NCI-H2196 (cell line): ENCODE measurements at regions not wholly inside any gene's neighbourhood (a gene's known extent, or its start where the extent isn't known, plus 50 kb on each side); places are given as distances from the start of the nearest gene placed in this dataset.
"Not testable (repeated sequence)": the region's sequence is repeated elsewhere in the genome, so short reads cannot be mapped to it uniquely, and the experiment has no call there.

Experiments used
- DNase-seq: peaks from one replicate; lab custom pipeline; 2025; ENCODE audit not compliant: unreplicated experiment; lab: John Stamatoyannopoulos, UW

DNA sequence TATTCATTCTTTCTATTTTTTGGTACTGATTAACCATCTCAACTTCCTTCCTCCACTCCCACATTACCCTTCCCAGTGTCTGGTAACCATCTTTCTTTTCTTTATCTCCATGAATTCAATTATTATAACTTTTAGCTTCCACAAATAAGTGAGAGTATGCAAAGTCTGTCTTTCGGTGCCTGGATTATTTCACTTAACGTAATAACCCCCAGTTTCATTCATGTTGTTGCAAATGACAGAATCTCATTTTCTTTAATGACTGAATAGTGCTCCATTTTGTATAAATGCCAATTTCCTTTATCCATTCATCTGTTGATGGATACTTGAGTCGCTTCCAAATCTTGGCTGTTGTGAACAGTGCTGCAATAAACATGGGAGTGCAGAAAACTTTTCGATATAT, 940.4 kb downstream of the GLUD2 start:
- no peak for DNase-seq

DNA sequence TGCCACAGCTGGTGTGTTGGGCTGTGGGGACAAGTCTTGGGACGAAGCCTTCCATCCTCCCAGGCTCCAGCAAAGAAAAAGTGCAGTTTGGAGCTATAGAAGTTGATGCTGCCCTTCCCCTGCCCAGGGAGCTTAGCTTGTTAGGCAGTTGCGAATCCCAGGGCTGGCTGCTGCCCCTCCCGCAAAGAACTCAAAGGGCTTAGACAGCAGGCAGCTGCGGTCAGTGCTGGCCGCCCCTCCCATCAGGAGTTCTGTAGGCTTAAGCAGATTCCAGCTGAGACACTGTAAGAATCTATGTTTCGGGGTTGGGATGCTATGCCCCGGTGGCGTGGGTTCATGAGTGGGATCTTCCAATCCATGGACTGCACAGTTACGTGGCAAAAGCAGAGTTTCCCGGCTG, 956.7 kb downstream of the GLUD2 start:
- no peak for DNase-seq

DNA sequence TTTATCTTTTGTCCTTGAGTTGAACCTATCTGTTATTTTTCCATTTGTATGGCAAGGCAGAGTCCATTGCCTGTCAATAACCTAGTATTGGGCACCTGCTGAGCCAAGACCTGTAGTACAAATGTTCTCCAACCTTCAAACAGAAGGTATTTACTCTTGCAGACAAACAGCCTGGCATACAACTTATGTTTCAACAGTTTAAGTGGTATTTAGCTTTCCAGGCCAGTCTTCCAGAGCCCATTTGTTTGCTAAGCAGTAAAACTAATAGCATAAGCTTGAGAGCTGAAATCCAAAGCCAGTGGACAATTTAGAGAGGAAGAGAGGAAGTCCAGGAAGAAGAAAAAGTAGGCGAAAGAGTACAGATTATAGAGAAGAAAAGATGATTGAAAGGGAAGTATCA, 979.3 kb downstream of the GLUD2 start:
- DNase-seq, result no peak

DNA sequence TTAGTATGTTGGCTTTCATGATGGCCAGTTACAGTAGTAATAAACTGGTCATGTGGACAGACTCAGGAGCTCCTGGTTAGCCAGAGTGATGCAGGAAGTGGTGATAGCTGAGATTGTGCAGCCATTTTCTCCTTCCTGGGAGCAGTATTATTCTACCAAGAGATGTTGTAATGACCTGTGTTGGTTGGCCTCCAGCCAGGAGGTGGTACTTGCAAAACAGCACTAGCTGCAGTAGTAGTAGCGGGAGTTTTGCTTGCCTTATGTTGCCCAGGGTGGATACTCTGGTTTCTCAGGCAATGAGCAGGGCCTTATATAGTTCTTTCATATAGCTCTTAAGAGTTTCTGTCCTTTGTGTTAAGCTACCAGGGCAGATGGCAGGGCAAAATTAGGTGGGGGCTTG, 998.8 kb downstream of the GLUD2 start:
- DNase-seq, result no peak

DNA sequence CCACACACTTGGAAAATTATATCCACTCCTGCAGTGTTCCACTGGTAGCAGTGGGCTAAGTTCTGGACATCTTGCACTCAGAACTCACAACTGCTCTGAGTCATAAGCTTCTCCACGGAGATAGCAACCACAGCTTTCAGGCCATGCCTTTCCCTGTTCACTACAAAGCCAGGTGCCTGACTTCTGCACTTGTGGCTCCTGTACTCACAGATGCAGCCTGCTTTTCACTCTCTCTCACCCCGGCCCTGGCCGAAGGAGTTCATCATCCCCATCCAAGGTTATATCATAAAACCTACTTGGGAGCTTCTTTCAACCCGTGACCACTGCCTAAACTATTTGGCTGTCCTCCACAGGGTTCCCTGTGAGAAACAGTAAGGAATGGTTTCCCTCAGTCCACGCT, 999.4 kb downstream of the GLUD2 start:
- DNase-seq, result no peak

DNA sequence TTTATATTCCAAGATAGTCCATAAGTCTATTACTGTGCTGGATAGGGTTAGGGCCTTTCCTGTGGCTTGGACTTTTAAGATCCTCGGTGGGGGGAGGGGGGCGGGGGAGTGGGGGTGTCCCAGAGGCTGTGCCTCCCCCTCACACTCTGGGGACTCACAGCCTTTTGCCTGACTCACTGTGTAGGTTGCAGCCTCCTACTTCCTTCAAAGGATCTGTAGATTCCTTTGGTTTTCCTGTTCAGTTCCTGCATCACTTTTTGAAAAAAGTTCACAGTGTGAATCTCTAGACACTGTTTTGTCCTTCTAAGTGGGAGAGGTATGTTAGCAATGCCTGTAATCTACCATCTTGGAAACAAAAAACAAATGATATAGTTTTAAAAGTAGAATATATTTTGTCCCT, 999.9 kb downstream of the GLUD2 start:
- DNase-seq, result no peak

DNA sequence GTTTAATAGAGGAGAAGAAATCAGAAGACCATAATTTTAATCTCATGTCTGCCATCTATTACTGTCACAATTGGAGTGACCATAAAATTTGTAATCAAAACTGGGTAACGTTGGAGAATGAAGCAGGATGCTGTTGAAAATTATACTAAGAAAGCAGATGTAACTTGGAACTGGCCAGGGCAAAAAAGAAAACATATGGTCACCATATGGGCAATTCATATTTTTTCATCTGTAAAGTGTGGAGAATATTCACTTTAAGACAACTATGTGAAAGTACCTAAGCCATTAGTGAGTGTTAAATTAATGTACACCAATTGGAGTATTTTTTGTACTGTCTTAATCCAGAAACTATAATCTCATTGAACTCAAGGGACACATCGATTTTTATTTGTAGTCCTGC, 1008.0 kb downstream of the GLUD2 start:
- no peak for DNase-seq

DNA sequence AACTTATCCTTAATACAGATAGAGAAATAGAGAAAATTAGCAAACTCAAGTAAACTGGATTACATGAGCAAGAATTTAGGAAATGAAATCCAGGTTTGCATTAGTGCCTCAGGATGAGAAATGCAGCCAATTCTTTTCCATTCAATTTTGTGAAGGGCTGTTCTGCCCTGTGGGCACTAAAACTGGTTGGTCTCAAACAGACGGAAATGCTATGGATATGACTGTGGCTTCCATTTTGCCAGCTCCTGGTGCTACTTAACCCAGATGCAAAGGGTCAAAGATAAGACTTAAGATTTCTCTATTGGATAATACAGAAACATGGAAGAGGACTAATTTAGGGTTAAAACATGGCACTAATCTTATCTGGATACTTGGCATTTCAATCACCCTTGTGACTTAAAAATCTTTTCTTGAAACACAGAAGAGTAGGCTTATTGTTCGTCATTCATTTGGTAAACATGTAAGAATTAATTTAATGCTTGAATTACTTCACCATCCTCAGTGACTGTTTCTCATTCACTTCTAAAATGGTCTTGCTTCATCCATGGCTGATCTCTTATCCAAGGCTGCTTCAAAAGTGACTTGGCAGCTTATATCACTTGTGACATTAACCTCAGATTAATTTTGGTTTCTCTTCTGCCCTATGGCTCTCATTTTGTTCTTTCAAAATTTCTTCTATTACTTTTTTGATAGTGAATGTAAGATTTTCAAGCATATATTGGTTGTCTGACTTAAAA, 1008.7 kb downstream of the GLUD2 start:
- DNase-seq, result no peak

DNA sequence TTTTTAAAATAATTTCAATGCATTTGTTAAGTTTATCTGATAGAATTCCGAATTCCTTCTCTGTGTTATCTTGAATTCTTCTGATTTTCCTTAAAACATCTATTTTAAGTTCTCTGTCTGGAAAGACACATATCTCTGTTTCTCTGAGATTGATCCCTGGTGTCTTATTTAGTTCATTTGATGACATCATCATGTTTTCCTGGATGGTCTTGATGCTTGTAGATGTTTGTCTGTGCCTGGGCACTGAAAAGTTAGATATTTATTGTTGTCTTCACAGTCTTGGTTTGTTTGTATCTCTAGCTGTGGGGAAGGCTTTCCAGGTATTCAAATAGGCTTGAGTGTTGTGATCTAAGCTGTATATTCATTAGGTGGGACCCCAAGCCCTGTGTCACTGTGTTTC, 1028.8 kb downstream of the GLUD2 start:
- DNase-seq, result no peak

DNA sequence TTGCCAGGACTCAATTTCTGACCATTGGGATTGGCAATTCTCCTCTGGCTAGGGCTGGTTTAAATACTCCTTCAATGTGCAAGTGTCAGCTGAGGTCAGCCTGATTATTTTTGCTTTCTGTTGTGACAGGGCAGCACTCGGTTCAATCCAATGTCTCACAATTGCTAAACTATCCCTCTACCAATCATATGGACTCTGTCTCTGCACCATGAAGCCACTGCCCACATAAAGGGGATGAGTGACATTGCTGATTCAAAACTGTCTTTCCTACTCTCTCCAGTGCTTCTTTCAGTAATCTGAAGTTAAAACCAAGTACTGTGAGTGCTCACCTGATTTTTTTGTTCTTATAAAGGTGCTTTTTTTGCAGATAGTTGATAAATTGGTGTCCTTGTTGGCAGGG, 1030.7 kb downstream of the GLUD2 start:
- DNase-seq, result no peak

DNA sequence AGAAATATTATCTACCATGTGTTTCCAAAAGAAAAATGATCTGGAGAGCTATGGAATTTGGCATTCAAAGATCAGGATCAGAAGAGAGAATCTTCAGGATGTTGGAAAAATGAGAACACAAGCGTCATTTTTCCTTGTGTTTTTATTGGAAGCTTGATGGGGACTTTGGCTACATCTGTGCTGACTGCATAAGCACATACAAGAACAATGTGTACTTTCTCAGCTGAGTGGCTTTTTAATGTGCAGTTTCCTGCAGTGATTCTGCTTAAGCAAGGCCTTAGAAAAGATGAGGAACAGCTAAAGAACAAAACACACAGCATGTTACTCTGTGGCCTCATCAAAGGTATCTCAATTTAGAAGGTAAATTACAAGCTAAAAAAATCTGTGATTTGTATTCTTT, 1039.9 kb downstream of the GLUD2 start:
- DNase-seq, result no peak

DNA sequence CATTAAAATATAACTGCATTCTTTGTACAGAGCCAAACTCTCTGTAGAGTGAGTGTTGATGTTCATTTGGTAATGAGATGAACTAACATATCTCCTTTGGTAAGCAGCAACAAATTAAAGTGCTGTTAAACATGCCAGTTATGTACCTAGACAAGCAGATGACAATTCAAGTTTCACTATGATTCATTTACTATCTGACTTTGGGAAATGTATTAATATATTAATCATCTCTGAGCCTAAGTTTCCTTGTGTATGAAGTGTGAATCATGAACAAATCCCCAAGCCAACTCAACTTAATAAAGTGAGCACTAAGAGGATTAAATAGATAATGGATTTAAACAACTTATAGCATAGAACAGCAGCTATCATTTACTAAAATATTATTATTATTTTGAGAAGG, 1044.2 kb downstream of the GLUD2 start:
- no peak for DNase-seq

DNA sequence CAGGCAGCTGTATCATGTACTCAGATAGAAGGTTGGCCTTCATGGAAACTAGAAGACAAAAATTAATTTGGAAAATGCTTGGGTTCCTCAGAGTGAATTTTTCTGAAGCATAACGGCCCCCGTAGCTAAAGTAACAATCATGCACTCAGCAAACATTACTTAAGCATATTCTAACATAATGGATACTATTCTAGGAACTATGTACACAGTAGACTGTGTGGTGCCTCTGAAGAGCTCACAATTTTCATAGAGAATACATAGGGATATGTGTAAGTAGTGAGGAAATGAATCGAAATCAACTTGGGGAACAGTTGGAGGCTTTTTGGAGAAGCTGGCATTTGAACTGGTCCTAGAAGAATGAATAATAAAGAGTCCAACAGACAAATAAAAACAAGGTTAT, 1045.0 kb downstream of the GLUD2 start:
- no peak for DNase-seq

DNA sequence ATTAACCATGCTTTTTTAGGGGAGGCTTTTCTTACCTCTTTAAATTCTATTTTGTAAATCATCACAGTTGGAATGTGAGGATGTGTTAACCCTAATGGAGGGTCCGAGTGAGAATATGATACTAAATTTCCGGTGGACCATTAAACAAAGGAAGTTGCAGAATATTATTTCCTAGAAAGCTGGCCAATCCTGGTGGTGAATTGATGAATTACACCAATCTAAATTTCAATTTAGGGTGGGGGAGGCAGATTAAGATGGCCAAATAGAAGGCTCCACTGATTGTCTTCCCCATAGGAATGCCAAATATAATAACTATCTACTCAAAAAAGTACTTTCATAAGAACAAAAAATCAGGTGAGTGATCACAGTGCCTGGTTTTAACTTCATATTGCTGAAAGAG, 1045.6 kb downstream of the GLUD2 start:
- DNase-seq, result no peak

DNA sequence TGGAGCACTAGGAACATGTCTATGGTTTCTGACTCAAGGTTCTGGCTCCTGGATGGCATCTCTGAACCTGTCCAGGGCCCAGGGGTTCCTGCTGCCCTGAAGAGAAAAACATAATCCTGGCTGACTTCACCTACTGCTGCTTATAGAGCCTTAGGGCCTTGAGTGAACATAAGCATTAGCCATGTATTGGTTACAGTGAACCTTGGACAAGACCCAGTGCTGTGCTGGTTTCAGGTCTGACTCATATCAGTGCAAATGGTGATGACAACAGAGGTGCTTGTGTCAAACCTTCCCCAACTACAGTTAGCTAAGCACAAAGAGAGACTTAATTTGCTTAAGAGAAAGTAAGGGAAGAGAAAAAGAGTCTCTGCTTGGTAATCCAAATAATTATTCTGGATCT, 1047.2 kb downstream of the GLUD2 start:
- DNase-seq, result no peak

DNA sequence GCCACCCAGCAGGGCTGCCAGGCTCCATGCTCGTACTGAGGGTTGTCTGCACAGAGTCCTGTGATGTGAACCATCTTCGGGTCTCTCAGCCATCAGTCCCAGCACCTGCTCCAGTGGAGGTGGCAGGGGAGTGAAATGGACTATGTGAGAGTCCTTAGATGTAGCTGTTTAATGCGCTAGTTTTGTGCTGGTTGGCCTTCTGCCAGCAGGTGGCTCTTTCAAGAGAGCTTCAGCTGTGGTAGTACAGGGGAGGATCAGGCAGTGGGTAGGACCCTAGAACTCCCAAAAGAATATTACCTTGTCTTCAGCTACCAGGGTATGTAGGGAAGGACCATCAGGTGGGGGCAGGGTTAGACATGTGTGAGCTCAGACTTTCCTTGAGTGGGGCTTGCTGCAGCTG, 1066.0 kb downstream of the GLUD2 start:
- no peak for DNase-seq

DNA sequence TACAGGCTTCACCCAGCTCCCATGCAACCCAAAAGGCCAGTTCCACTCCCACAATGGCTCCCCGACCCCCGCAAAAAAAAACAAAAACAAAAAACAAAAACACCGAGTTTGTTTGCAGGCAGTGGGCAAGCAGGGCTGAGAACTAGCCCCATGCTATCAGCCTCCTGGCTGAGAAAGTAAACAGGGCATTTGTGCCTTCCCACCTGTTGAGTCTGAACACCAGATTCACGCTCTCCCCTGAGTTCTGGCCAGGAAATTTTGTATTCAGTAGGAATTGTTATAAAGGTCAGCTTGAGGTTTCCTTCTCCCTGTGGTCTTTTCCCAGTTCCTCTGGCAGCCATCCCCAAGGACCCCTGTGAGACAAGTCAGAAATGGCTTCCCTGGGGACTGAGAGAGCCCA, 1066.5 kb downstream of the GLUD2 start:
- DNase-seq, result no peak

DNA sequence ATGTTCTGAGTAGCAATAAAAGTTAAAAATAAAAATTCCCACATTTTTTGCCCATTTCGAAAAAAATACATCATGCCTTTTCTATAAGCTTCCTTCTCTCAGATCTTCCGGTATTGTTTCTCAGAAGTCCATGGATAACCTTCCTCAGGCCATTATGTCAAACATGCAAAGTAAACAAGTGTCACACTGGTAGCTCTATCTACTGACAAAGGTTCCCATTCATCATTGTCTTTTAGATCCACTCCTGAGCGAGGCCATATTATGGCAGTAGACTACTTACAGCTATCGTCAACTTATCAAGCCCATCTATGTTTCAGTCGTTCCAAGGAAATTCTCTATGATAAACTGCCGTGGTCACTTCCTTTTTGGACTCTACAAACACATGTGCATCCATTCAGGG, 1068.2 kb downstream of the GLUD2 start:
- DNase-seq, result no peak

DNA sequence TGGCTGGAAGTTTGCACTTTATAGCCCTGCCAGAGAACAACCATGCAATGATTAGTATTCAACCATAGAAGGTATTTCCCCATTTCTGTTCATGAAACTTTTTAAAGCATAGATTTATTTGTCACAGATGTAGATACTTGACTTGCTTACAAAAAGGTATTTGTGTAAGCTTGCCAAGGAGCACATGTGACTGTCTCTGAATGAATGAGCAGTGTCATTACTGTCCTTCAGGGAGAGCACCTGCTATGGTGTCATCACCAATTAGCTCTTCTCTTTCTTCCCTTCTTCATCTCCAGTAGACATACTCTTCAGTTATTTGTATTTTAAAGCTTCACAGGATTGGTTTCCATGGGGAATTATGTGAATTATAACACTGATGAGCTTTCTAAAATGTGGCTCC, 1064.7 kb upstream of the GRIA3 start:
- DNase-seq, result no peak

DNA sequence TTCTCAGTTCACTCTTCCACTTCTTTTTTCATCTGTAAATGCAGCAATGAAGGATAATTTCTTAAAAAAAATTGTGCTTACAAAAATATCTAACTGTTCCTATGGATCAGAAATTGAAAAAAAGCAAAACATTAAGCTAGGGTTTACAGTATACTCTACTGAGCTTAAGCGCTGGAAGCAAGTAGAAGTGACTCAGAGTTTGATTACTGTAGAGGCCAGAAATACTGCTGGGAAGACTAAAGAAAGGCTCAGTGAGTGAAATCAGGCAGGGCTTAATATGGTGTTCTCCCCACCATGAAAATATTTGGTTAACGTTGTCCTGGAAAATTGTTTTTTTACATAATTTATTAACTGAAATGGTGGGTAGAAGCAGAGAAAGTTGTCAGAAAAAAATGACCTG, 1061.8 kb upstream of the GRIA3 start:
- no peak for DNase-seq

DNA sequence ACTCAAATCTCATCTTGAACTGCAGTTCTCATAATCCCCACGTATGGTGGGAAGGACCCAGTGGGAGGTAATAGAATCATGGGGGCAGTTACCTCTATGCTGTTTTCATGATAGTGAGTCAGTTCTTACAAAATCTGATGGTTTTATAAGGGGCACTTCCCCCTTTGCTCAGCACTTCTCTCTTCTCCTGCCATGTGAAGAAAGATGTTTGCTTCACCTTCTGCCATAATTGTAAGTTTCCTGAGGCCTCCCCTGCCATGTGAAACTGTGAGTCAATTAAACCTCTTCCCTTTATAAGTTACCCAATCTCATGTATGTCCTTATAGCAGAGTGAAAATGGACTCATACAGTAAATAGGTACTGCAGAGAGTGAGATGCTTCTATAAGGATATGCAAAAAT, 1050.6 kb upstream of the GRIA3 start:
- DNase-seq, result no peak

DNA sequence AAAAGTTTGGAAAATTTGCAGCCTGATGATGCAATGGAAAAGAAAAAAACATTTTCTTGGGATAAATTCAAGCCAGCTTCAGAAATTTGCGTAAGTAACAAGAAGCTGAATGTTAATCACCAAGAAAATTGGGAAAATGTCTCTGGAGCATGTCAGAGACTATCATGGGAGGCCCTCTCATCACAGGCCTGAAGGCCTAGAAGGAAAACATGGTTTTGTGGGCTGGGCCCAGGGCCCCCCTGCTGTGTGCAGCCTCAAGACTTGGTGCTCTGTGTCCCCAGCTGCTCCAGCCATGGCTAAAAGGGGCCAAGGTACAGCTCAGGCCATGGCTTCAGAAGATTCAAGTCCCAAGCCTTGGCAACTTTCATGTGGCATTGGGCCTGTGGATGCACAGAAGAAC, 1049.8 kb upstream of the GRIA3 start:
- no peak for DNase-seq

DNA sequence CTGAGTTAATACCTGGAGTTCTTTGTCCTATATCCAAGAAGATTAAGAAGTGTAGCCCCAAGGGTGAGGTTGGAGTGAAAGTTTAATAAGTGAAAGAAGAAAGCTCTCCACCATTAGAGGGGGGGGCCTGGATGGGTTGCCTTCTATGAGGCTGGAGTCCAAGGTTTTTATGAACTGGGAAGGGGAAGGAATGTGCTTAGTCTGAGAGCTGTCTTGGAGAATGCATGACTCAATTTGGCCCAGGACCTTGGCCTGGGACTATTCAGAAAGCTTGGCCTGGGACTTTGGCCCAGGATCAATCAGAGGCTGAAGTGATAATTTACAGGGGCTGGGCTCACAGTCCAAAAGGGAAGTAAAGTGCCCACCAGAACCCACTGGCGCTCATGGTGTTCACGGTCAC, 1049.0 kb upstream of the GRIA3 start:
- no peak for DNase-seq

DNA sequence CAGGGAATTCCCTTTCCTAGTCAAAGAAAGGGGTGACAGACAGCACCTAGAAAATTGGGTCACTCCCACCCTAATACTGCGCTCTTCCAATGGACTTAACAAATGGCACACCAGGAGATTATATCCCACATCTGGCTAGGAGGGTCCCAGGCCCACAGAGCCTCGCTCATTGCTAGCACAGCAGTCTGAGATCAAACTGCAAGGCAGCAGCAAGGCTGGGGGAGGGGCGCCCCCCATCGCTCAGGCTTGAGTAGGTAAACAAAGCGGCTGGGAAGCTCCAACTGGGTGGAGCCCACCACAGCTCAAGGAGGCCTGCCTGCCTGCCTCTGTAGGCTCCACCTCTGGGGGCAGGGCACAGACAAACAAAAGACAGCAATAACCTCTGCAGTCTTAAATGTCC, 1043.9 kb upstream of the GRIA3 start:
- not testable (repeated sequence) for DNase-seq
